Activated T-cell treated with anti-CD3 and anti-CD28 coated beads for 48 hours (primary cell): ENCODE measurements at regions not wholly inside any gene's neighbourhood (a gene's known extent, or its start where the extent isn't known, plus 50 kb on each side); places are given as distances from the start of the nearest gene placed in this dataset.

Source experiments
- DNase-seq: peaks from one replicate; pipeline ENCODE4 v3.0.0-alpha.2; 2020; ENCODE audit warnings: low read depth

DNA sequence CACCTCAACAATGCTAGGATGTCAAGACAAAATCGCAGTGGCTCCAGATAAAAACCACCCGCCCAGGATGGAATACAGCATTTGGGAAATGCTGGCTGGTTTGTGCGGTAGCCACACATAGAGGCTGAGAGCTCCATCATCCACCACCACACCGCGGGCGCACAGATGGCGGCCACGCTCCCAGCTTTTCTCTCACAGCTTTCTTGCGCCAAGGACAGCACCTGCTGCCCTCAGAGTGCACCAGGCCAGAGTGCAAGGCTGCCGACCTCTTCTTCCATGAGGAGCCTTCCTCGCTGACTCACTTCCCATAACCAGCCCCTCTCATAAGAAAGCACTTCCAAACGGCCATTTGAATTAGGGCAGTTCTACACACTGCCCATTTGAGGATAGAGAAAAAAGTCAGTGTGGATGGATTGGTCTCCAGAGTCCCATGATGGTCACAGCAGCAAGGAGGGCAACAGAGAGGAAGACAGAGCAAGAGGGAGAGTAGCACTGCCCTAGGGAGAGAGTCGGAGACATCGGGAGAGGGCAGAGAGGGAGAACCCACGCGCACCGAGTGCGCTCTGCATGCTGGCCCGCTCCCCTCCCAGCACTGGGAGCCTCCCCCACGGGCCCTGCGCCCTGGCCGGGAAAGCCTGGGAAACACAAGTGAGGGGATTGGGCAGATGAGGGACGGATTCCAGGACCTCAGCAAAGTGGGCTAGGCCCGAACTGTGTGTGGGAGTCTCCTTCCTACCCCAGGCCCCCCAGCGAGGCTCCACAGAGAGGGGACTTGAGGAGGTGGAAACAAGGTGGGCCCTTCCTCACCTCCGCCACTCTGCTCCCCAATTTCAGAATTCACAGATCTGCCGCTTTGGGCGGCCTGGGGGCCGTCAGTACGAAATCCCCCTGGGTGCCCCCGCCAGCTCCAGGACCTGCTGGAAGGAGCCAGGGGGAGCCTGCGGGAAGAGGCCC is 156.9 kb downstream of the USP12 start:
- DNase-seq, result no peak

DNA sequence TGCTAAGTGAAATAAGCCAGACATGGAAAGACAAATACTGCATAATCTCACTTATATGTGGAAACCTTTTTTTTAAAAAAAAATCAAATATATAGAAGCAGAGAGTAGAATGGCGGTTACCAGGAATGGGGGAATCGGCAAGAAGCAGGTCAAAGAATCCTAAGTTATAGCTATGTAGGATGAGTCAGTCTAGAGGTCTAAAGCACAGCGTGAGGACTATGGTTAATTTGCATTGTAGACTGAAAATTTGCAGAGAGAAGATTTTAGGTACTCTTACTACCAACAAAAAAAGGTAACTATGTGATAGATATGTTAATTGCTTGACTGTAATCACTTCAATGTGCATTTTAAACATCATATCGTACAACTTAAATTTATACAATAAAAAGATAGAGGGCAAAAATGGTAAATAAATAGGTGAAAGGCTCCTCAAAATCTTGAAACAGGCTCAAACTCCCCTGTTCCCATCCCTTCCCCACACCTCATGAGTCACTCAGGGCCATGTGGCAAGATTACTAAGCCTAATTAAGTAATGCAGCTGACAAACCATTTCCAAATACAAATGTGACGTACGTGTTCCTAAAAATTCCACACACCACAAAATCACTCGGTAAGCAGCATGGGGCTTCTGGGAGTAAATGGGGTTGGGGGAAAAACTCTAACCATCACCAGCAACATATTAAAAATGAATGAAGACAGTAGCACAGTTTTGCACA is 159.0 kb downstream of the USP12 start:
- DNase-seq, result no peak

DNA sequence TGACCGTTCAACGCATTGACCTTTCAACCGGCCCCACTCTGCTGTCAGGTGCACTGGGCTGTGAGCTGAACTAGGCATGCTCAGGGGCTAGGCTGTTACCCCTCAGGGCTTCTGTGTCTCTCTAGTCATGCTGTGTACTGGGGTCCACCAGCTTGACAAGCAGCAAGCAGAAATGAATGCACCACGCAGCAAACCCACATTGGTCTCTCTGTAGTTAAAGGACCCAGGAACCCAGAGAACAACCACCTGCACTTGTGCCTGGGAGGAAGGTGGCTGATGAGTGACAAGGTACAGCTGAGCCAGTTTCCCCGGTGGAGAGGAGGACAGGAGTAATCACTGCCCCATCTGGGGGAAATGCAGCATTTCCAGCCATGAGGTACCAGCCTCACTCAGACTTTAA is 159.9 kb downstream of the USP12 start:
- DNase-seq, result no peak

DNA sequence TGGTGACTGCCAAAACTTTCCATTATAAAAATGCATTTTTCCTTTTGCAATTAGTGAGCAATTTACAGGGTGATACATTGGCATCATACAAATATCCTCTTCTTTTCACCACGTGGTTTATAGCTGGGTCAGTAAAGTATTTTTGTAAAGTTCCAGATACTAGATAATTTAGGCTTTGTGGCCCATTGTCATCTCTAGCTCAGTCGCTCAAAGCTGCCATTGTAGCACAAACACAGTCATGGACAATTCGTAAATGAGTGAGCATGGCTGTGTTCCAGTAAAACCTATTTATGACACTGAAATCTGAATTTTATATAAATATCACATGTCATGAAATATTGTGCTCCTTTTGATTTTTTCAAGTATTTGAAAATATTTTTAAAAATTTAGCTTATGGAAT is 162.9 kb downstream of the USP12 start:
- DNase-seq, result no peak

DNA sequence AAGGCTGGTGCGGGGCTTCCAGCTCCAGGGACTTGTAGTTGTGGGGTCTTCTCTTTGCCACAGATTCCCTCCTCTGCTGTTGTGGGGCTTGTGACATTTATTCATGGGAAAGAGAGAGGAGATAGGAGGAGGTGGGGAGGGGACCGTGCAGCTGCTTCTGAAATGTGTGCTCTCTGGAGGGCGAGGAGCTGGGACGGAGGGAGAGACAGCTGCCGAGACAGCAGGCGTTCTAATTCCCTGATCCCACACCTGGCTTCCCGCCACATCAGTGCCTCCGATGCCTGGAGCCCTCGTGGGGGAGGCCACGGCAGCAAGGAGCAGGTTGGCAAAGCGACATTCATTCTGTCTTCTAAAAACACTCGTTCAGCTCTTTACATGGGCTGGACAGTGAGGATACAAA is 164.4 kb downstream of the USP12 start:
- DNase-seq, result no peak

DNA sequence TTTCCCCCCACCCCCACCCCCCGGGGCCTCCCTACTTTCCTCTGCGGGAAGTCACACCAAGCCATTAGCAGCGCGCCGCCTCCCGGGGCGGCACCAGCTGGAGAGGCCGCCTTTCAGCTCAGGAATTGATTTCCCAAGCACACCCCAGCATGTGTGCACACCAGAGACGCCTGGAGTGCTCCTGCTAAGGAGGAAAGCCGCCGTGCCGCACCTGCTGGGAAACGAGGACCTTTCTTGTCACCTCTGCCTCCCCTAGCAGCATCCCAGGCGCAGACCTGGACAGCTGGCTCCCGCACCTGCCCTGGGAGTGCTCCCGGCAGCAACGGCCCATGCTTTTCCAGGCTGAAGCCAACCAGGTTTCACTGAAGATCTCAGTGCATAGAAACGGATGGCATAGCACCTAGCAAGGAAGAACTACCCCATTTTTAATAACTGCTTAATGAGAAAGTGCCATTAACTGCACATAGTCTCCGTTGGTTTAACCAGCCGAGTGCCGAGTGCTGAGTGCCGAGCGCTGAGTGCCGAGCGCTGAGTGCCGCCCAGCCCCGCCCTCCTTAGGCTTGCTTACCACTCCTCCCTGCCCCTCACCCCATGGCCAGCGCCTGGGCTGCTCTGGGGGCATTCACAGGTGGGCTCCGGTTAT is 165.0 kb downstream of the USP12 start:
- DNase-seq, result no peak

DNA sequence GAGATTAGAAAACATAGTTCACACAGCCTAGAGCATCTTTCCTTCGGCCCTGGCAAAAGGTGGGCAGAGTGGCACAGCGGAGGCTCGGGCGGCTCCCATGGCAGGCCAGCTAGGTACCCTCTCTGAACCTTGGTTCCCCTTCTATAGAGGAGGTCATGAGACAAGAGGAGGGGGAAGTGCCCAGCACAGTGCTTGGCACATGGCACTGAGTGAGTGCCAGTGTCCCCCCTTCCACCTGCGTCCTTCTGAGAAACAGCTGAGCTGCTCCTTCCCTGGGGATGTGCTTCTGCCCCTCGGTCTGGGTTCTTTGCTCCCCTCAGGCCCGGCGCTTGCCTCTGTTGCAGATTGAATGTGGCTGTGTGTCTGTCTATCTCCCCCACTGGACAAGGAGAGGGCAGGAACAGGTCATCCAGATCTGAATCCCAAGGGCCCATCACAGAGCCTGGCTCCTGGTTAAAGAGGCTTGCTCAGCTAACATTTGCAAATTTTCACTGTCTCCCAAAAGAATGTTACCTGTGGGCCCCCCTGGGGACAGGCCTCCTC is 165.6 kb downstream of the USP12 start:
- no peak for DNase-seq

DNA sequence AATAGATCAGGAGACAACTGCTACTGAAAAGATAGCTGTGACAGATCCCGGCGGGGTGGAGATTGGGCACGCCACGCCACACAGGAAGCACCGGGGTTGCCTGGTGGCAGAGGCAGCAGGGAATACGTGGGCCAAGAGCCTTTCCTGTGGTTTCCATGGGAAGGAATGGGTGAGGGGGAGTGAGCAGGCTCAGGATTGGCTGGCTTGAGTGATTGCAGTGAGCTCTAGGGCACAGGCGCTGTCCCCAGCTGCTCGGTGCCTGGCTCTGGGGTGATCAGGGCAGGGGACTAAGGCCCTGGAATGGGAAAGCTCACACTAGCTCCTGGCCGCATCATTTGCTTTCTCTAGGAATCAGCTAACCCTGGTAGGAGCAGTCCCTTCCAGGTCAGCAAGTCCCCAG is 166.1 kb downstream of the USP12 start:
- no peak for DNase-seq

DNA sequence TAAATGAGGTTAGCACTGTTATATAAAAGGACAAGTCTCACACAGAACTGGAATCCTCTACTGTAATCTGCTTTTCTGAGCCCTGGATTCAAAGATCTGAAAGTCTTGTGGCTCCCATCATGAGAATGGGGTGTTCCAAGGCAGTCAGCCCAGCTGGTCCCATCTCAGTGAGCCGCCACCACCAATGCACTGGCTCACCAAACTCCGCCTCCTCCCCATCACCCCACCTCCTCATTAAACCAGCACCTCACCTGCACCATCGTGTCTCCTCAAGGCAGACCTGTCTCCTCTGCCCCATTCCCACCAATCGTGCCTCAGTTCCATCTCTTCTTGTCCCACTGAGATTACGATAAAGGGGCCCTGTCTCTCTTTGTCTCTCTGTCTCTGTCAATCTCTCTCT is 166.7 kb downstream of the USP12 start:
- DNase-seq, result no peak

DNA sequence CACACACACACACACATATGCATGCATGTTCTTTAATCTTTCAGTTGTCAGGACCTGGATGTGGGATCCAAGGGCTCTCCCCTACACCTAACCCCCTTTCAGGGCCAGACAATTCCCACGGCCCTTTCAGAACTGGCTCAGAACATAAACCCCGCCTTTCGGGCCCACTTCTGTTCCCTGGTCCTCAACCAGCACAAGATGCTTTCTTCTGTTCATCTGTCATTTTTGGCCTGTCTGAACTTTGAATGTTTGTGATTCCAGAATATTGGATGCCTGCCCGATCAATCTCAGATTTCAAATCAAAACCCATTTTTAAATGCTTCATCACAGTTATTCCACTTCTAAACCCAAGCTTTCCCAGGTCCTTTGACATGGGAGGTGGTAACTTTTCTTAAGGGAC is 167.3 kb downstream of the USP12 start:
- no peak for DNase-seq

DNA sequence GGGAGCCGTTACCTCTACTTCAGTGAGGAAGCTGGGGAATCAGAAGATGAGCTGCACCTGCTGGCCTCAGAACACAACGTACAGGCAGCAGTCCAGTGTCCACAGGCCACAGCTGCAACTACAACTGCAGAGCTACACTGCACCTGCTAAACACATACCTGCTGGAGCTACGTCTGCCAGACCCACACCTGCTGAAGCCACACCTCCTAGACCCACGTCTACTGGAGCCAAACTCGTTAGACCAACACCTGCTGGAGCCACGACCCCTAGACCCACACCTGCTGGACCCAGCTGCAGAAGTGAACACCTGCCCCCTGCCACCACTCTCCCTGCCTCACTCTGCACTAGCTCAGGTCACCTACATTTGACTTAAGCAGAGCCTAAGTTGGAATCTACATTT is 169.9 kb downstream of the USP12 start:
- no peak for DNase-seq

DNA sequence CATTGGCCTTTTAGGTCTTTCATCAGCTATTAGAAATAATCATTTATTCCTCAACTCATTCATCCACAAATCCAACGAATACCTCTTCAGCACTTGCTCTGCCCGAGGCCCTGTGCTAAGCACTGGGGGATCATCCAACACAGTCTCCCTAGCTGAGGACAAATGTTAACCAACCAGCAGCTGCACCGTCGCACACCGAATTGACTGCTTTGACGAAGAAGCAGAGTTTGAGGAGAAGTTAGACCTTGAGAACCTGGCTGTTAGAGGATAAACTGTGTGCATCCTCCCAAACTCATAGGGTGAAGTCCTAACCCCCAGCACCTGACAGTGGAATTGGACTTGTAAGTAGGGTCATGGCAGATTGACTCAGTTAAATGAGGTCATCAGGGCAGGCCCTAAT is 170.9 kb downstream of the USP12 start:
- DNase-seq, result no peak

DNA sequence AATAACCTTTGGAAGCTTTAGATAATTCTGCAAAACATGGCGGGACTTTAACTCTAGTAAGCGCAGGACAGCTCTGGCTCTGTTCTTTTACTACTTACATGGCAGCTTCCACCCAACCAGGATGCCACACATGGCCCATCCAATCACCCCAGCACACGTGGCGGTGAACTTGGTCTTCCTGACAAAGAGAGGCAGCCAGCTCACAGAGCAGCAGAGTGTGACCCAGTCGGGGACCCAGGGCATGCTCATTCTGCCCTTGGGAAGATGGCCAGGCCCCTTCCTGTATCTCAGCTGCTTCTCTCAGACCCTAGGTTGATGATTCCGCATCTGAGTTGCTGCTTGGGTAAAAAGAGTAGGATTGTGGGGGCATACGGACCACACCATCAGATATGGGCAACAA is 172.1 kb downstream of the USP12 start:
- DNase-seq, result no peak

DNA sequence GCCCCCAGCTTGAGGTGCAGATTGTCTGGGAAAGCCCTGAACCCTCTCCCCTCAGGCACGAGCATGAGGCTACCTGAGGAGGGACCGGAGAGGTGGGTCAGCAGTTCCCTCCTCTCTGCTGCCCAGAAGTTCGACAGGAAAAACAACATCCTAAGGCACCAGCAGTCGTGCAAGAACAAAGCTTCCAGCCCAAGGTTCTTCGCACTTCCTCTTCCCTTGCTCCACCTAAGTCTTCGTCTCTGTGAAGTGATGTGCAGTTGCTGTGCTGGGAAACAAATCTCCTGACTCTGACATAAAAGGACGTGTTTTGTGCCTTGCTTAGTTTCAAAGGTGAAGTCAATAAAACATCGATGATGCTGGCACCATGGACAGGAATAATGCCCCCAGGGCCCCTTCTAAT is 173.3 kb downstream of the USP12 start:
- DNase-seq, result no peak

DNA sequence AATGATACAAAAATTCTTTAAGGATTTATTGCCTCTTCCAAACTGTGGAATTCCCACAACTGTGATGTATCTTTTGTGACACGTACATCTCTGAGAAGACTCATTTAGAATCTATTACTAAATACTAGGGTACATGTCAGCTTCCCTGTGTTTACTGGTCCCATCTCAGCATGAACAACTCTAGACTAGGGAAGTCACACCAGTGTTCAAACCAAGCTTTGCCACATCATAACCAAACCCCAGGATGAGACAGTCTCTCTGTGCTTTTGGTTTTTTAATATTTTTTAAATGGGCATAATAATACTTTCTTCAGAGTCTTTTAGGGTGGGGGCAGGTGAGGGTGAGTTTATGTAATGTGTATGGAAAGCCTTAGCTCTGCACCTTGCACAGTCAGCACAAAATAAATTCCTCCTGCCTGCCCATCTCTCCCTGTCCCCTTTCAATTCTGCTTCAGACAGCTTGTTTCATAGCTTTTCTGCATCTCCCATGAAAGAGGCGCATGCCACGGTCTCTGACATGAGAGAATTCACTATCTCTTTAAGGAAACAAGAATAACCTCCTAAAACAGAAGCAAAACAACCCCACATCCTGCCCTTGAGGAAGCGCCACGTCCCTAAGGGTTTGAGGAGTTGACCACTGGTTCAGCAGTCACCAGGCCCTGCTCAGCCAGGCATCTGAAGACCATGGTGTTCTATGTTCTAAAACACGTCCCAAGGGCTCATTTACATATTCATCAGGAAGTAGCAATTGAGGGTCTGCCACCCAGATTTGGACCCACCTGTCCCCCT is 174.5 kb downstream of the USP12 start:
- DNase-seq, result no peak

DNA sequence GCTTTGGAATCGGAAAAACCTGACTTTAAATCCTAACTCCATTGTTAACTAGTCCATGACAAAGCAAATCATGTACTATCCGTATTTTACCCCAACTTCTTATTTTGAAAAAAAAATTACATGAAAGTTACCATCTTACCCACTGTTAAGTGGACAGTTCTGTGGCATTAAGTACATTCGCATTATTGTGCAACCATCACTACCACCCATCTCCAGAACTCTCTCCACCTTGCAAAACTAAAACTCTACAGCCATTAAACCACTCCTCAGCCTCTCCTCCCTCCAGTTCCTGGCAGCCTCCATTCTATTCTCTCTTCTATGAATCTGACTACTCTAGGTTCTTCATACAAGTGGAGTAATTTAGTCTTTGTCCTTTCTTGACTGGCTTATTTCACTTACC is 176.5 kb downstream of the USP12 start:
- no peak for DNase-seq

DNA sequence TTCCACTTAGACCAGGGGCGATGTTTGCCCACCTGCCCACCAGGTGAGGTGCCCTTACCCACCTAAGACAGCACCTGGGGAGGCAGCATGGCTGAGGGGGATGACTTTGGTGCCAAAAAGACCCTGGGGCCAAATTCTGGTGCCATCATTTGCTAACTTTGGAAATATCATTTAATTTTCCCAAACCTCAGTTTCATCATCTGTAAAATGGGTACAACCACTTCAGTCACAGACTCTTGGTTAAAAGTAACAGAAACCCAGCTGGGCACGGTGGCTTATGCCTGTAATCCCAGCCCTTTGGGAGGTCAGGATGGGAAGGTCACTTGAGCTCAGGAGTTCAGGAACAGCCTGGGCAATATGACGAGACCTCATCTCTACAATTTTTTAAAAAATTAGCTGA is 177.8 kb downstream of the USP12 start:
- DNase-seq, result no peak

DNA sequence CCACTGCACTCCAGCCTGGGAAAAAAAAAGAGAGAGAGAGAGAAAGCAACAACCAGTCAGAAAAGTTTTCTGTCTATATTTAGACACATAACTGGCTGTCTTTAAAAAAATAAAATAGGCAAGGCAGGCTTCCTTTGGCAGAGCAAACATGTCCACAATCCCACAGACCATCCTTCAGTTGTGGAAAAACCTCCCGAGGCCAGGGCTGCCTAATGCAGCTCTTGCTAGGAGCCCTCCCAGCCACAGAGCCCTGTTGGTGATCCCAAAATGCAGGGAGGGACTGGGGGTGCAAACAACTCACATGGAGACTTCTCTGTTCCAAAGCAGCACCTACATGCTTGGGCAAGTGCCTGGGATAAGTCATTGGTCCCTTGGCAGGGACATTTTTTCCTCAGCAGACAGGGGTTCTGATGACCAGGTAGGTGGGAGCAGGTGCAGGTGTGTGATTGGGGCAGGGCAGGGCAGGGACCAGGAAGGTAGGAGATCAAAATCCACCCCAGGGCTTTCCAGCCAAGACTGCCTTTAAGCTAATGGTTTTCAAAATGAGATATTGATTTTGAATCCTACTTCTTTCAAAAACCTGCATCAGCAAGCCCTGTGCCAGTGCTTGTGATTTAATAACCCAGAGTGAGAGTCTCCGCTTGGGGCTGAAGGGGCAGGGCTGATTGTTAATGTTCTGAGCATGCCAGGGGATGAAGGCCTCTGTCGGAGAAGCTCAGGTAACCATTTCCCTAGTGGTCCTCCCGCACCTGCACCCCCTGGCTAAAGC is 178.5 kb downstream of the USP12 start:
- no peak for DNase-seq

DNA sequence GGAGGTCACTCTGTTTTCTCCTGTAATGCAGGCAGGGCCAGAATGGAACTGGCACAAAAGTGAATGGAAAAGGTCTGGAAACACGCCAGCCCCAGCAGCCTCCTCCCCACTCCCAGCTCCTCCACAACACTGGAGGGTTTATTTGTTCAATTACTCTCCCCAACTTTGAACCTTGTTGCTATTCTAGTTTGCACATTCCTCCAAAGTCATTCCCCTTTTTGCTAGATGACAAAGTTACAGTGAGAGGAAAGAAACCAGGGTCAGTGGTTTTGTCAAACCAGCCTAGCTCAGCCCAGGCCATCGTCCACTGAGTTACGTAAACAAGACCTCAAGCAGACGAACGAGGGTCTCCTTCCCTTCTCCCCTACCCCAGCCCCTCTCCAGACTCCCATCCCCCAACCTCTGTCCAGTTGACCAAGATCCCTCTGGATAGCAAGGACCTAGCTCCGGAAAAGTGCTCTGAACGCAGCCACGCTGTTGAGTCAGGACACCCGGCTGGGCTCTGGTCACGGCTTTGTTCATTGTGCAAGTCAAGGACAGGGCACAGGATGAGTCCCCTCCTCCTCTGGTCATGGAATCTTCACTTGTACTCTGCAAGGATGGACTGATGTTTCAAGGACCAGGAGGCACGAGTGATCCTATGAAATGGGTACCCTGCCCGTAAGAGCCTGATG is 180.0 kb downstream of the USP12 start:
- DNase-seq, result no peak

DNA sequence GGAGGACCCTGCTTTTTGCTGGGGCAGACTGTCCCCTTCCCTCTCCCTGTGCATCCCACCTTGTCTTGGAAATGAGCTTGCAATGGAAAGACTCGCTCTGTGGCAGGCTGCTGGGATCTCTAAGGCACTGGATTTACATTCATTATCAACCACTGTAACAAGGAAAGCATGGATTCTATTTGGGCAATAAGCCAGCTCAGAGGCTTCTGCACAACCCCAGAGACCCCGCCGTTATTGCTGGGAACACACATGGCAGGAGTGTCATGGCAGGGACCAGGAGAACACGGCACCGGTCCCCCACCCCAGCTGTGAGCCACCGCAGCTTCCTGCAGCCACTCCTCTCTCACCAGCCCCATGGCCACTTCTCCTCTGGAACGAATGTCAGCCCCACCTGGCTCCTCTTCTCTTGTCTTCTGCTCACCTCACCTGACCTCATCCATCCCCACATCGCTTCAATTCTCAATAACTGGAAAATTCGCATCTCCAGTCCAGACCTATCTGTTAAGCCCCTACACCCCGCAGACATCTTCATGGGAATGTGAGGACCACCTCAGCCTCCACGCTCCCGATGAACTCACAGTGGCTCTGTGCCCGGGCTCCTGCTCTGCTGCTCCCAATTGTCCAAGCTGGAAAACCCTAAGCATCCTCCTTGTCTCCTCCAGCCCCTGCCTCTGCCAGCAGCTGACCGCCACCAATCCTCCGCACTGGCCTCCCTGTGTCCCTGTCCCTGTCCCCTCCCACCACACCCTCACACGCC is 181.5 kb downstream of the USP12 start:
- no peak for DNase-seq
